ENCODE measurements at regions not wholly inside any gene's neighbourhood (a gene's known extent, or its start where the extent isn't known, plus 50 kb on each side); places are given as distances from the start of the nearest gene placed in this dataset.

DNA sequence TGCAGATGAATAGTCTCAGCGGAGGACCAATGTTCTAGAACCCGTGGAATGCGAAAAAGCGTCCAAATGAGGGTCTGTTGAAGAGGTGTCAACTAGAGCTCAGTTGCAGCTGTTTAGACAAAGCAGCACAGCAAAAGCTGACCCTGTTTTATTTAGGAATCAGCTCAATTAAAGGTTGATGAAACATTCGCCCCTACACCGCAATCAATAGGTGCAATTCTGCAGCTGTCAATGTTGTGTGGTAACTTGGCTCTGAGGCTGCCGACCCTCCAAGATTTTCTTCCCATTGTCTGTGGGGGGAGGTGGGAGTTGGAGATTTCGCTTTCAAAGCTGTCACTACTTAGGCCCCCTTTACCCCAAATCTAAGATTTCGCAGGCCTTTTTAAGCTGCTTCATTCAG lies 330.0 kb downstream of the ETAA1 start:
- no peak for TF ChIP-seq POLR2A (IDR thresholded peaks at IDR 0.05; ENCODE audit: low read depth)
- TF ChIP-seq, protein P1, sequence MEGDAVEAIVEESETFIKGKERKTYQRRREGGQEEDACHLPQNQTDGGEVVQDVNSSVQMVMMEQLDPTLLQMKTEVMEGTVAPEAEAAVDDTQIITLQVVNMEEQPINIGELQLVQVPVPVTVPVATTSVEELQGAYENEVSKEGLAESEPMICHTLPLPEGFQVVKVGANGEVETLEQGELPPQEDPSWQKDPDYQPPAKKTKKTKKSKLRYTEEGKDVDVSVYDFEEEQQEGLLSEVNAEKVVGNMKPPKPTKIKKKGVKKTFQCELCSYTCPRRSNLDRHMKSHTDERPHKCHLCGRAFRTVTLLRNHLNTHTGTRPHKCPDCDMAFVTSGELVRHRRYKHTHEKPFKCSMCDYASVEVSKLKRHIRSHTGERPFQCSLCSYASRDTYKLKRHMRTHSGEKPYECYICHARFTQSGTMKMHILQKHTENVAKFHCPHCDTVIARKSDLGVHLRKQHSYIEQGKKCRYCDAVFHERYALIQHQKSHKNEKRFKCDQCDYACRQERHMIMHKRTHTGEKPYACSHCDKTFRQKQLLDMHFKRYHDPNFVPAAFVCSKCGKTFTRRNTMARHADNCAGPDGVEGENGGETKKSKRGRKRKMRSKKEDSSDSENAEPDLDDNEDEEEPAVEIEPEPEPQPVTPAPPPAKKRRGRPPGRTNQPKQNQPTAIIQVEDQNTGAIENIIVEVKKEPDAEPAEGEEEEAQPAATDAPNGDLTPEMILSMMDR (IDR thresholded peaks at IDR 0.05), result no peak
